A204.1 (cell line): ENCODE measurements at regions not wholly inside any gene's neighbourhood (a gene's known extent, or its start where the extent isn't known, plus 50 kb on each side); places are given as distances from the start of the nearest gene placed in this dataset.
"Not testable (repeated sequence)": the region's sequence is repeated elsewhere in the genome, so short reads cannot be mapped to it uniquely, and the experiment has no call there.

Source experiments
- FAIRE-seq: peaks from 2 replicates; lab custom pipeline; 2012; peaks lifted over from hg19 to GRCh38; lab: Jason Lieb, UNC

- no peak for FAIRE-seq
Observed at GRCh38 chr3:86537171-86537570, 453.8 kb downstream of the VGLL3 start.

GRCh38 chr3:86519819-86520218 is 471.1 kb downstream of the VGLL3 start:
- FAIRE-seq, result no peak

- no peak for FAIRE-seq
Observed at GRCh38 chr3:86481636-86482035, 509.3 kb downstream of the VGLL3 start.

GRCh38 chr3:86481031-86481430 is 509.9 kb downstream of the VGLL3 start:
- FAIRE-seq, result no peak

- FAIRE-seq, result peak; percentile 39
Observed at GRCh38 chr3:86464180-86464579, 526.8 kb downstream of the VGLL3 start.

- FAIRE-seq, result no peak
Observed at GRCh38 chr3:86451749-86452148, 539.2 kb downstream of the VGLL3 start.

- no peak for FAIRE-seq
Observed at GRCh38 chr3:86438544-86438943, 552.4 kb downstream of the VGLL3 start.

GRCh38 chr3:86427343-86427742 is 563.6 kb downstream of the VGLL3 start:
- no peak for FAIRE-seq

GRCh38 chr3:86420990-86421739 is 569.8 kb downstream of the VGLL3 start:
- FAIRE-seq, result no peak

GRCh38 chr3:86418861-86419260 is 572.1 kb downstream of the VGLL3 start:
- no peak for FAIRE-seq

GRCh38 chr3:86416334-86416733 is 574.6 kb downstream of the VGLL3 start:
- FAIRE-seq, result no peak

GRCh38 chr3:86413645-86414044 is 577.3 kb downstream of the VGLL3 start:
- FAIRE-seq, result no peak

GRCh38 chr3:86410587-86410986 is 580.4 kb downstream of the VGLL3 start:
- no peak for FAIRE-seq

- FAIRE-seq, result not testable (repeated sequence)
Observed at GRCh38 chr3:86389759-86390158, 601.2 kb downstream of the VGLL3 start.

GRCh38 chr3:86388820-86389219 is 602.1 kb downstream of the VGLL3 start:
- no peak for FAIRE-seq

GRCh38 chr3:86382556-86382955 is 608.4 kb downstream of the VGLL3 start:
- FAIRE-seq, result no peak

- FAIRE-seq, result no peak
Observed at GRCh38 chr3:86381247-86381646, 609.7 kb downstream of the VGLL3 start.

GRCh38 chr3:86379280-86379679 is 611.7 kb downstream of the VGLL3 start:
- FAIRE-seq, result no peak

GRCh38 chr3:86378829-86379228 is 612.1 kb downstream of the VGLL3 start:
- FAIRE-seq, result no peak

- FAIRE-seq, result not testable (repeated sequence)
Observed at GRCh38 chr3:86335566-86335965, 655.4 kb downstream of the VGLL3 start.

- no peak for FAIRE-seq
Observed at GRCh38 chr3:86333636-86334035, 657.3 kb downstream of the VGLL3 start.

GRCh38 chr3:86303935-86304334 is 687.0 kb downstream of the VGLL3 start:
- FAIRE-seq, result peak; percentile 94

GRCh38 chr3:86282106-86282787 is 708.7 kb downstream of the VGLL3 start:
- FAIRE-seq, result no peak
